ENCODE measurements at regions not wholly inside any gene's neighbourhood (a gene's known extent, or its start where the extent isn't known, plus 50 kb on each side); places are given as distances from the start of the nearest gene placed in this dataset.

DNA sequence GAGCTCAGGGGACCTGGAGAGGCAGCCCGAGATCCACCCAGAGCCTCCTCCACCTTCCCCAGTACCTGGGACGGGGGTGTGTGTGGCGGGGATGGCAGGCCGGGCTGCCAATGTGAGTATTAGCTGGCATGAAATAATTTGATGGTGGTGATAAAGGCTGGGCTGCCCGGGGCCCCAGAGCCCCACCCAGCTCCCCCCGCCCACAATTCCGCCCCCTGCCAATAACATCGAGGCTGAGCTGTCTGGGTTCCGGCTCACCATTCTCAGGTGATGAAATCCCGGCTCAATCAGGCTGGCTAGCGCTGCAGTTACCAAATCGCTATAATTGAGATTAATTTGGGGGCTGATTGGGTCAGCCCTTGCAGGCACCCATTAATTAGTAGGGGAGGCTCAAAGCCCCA, 103.8 kb upstream of the CASZ1 start:
- H4K20me1 ChIP-seq (ENCODE audit: control insufficient read depth, insufficient read depth): no peaks in the 10 kb centered on the region; the same call in 1 of the 2 replicates
- DNase-seq (ENCODE audit: low read depth, low spot score) (no peak), ATAC-seq (no peak), FAIRE-seq (no peak)
- in situ Hi-C loops (cut with MboI): no loop called here
- H3K9ac ChIP-seq (ENCODE audit: control insufficient read depth, insufficient read depth, low read length): no peak overlapping the region
- ChIA-PET CTCF (no interaction called here), RAD21 (ENCODE audit: unreplicated experiment) (no interaction called here), POLR2A (interaction anchor here (0.5 kb wide), 1 partner anchor 99 kb away, joined by 5 read pairs; no protein-coding TSS in a partner anchor), SMC1A (ENCODE audit: uncharacterized antibody, unreplicated experiment) (no interaction called here)
- no peak overlapping the region for H2AFZ ChIP-seq (ENCODE audit: control insufficient read depth, low read depth, low read length)
- peaks cover 0 to 3% of the 10 kb centered on the region in 2 experiments; a peak in 3 of 4 replicates for H3K27me3 ChIP-seq (replicated peaks in 1 of 2; ENCODE audit: control insufficient read depth in 2 of 2, insufficient read depth in 2 of 2, low read length in 1 of 2)
- no peaks in the 10 kb centered on the region for H3K79me2 ChIP-seq (ENCODE audit: control insufficient read depth, insufficient read depth, low read length)
- no peaks in the 10 kb centered on the region for H3K36me3 ChIP-seq (ENCODE audit: control insufficient read depth in 2 of 2, insufficient read depth in 2 of 2, low read length in 1 of 2)
- no peaks in the 10 kb centered on the region for H3K9me3 ChIP-seq (replicated peaks; ENCODE audit: control insufficient read depth, insufficient read depth, low read length)
- BruUV-seq (replicated peaks): no TSS peak
- no peak overlapping the region for H3K4me2 ChIP-seq (ENCODE audit: control insufficient read depth, insufficient read depth)
- intact Hi-C loops (cut with micrococcal nuclease; ENCODE audit: unreplicated experiment): no loop called here
- 37% methylated on average over 12 of the region's 12 CpGs for WGBS (ENCODE audit: insufficient coverage, insufficient replicate concordance, low lambda C conversion rate, missing lambda C conversion rate)
- no peak overlapping the region for H3K27ac ChIP-seq (ENCODE audit: control insufficient read depth, insufficient read depth)
- no peaks in the 10 kb centered on the region for H3K4me1 ChIP-seq (ENCODE audit: control insufficient read depth, insufficient read depth, low read length)
- H3K4me3 ChIP-seq: no peak overlapping the region
- TF ChIP-seq MAX (IDR thresholded peaks at IDR 0.05; ENCODE audit: low read depth, low read length): no peak
- TF ChIP-seq RFX5 (IDR thresholded peaks at IDR 0.05; ENCODE audit: low read depth, low read length): no peak
- no peak for TF ChIP-seq HCFC1 (IDR thresholded peaks at IDR 0.05; ENCODE audit: low read length)
- TF ChIP-seq YBX1 (IDR thresholded peaks at IDR 0.05): no peak
- no peak for TF ChIP-seq TCF3 (IDR thresholded peaks at IDR 0.05; ENCODE audit: borderline replicate concordance, insufficient read depth, low read depth, low read length)
- TF ChIP-seq, protein P1, sequence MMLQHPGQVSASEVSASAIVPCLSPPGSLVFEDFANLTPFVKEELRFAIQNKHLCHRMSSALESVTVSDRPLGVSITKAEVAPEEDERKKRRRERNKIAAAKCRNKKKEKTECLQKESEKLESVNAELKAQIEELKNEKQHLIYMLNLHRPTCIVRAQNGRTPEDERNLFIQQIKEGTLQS (IDR thresholded peaks at IDR 0.05; ENCODE audit: borderline replicate concordance, extremely low read depth, low read depth, low read length): no peak
- no peak for TF ChIP-seq POU2F2 (IDR thresholded peaks at IDR 0.05; ENCODE audit: borderline replicate concordance, low read depth, low read length)
- no peak for TF ChIP-seq ZNF24 (IDR thresholded peaks at IDR 0.05)
- no peak for TF ChIP-seq NFYB (IDR thresholded peaks at IDR 0.05; ENCODE audit: insufficient read depth, low read depth, low read length)
- no peak for TF ChIP-seq SRF (IDR thresholded peaks at IDR 0.05; ENCODE audit: low read depth in 2 of 2, low read length in 2 of 2)
- TF ChIP-seq, protein P2, sequence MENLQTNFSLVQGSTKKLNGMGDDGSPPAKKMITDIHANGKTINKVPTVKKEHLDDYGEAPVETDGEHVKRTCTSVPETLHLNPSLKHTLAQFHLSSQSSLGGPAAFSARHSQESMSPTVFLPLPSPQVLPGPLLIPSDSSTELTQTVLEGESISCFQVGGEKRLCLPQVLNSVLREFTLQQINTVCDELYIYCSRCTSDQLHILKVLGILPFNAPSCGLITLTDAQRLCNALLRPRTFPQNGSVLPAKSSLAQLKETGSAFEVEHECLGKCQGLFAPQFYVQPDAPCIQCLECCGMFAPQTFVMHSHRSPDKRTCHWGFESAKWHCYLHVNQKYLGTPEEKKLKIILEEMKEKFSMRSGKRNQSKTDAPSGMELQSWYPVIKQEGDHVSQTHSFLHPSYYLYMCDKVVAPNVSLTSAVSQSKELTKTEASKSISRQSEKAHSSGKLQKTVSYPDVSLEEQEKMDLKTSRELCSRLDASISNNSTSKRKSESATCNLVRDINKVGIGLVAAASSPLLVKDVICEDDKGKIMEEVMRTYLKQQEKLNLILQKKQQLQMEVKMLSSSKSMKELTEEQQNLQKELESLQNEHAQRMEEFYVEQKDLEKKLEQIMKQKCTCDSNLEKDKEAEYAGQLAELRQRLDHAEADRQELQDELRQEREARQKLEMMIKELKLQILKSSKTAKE (IDR thresholded peaks at IDR 0.05; ENCODE audit: low read depth, poor library complexity, severe bottlenecking): no peak
- no peak for TF ChIP-seq ETV6 (conservative IDR thresholded peaks at IDR 0.05 in 1 of 2, IDR thresholded peaks at IDR 0.05 in 1 of 2; ENCODE audit: borderline replicate concordance in 1 of 2, low read depth in 1 of 2)
- TF ChIP-seq RAD51 (IDR thresholded peaks at IDR 0.05): no peak
- TF ChIP-seq POLR2AphosphoS5 (IDR thresholded peaks at IDR 0.05; ENCODE audit: low read length): no peak

All from GM12878 (cell line).